WTC11 (cell line): ENCODE measurements at regions not wholly inside any gene's neighbourhood (a gene's known extent, or its start where the extent isn't known, plus 50 kb on each side); places are given as distances from the start of the nearest gene placed in this dataset.

Experiments used
- ESRRA ChIP-seq: sonication (generic); formaldehyde crosslinking; IDR thresholded peaks from 2 replicates; pipeline ENCODE4 v1.8.1; 2022; ENCODE audit warnings: mild to moderate bottlenecking, missing genetic modification reagents, borderline replicate concordance
- ETV6 ChIP-seq: sonication (generic); formaldehyde crosslinking; IDR thresholded peaks from 2 replicates; pipeline ENCODE4 v1.8.1; 2022; ENCODE audit warnings: mild to moderate bottlenecking, missing genetic modification reagents
- IRF2 ChIP-seq: sonication (generic); formaldehyde crosslinking; IDR thresholded peaks from 2 replicates; pipeline ENCODE4 v1.8.0; 2022; ENCODE audit warnings: low read depth, missing genetic modification reagents, borderline replicate concordance
- NR2C2 ChIP-seq: sonication (generic); formaldehyde crosslinking; IDR thresholded peaks from 2 replicates; pipeline ENCODE4 v1.8.0; 2022; ENCODE audit warnings: mild to moderate bottlenecking, missing genetic modification reagents
- ZNF232 ChIP-seq: sonication (generic); formaldehyde crosslinking; IDR thresholded peaks from 2 replicates; pipeline ENCODE4 v1.8.0; 2022; ENCODE audit warnings: mild to moderate bottlenecking, missing genetic modification reagents
- TF ChIP-seq, protein P1 (sequence below): fragments of 200-600 bp; IDR thresholded peaks from 2 replicates; pipeline ENCODE4 v1.8.0; 2022; ENCODE audit warnings: antibody characterized with exemption
- TF ChIP-seq, protein P2 (sequence below): sonication (generic); formaldehyde crosslinking; IDR thresholded peaks from 2 replicates; pipeline ENCODE4 v1.8.0; 2023; ENCODE audit warnings: missing genetic modification reagents
- TF ChIP-seq, protein P3 (sequence below): sonication (generic); formaldehyde crosslinking; IDR thresholded peaks from 2 replicates; pipeline ENCODE4 v1.8.0; 2022; ENCODE audit warnings: mild to moderate bottlenecking, missing genetic modification reagents
- TF ChIP-seq, protein P4 (sequence below): sonication (generic); formaldehyde crosslinking; IDR thresholded peaks from 2 replicates; pipeline ENCODE4 v1.8.0; 2022; ENCODE audit warnings: mild to moderate bottlenecking, missing genetic modification reagents
- TF ChIP-seq, protein P5 (sequence below): sonication (generic); formaldehyde crosslinking; IDR thresholded peaks from 2 replicates; pipeline ENCODE4 v1.8.1; 2023; ENCODE audit warnings: mild to moderate bottlenecking, missing genetic modification reagents, moderate library complexity

DNA sequence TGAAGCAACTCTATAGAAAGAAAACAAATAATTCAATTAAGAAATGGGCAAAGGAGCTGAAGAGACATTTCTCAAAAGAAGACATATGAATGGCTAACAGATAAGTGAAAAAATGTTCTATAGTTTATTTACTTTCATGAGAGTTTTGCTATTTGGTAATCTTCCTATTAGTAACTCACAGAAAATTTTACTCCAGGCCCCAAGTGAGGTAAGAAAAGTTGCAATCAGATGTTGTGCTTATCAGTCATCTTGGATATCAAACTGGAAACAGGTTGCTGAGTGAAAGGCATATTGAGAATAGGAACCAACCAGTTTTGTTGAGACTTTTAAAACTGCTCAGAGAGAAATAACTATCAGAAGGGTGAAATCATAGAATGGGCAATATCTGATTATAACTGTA, 1179.0 kb upstream of the ACVR2A start:
- TF ChIP-seq, protein P1, sequence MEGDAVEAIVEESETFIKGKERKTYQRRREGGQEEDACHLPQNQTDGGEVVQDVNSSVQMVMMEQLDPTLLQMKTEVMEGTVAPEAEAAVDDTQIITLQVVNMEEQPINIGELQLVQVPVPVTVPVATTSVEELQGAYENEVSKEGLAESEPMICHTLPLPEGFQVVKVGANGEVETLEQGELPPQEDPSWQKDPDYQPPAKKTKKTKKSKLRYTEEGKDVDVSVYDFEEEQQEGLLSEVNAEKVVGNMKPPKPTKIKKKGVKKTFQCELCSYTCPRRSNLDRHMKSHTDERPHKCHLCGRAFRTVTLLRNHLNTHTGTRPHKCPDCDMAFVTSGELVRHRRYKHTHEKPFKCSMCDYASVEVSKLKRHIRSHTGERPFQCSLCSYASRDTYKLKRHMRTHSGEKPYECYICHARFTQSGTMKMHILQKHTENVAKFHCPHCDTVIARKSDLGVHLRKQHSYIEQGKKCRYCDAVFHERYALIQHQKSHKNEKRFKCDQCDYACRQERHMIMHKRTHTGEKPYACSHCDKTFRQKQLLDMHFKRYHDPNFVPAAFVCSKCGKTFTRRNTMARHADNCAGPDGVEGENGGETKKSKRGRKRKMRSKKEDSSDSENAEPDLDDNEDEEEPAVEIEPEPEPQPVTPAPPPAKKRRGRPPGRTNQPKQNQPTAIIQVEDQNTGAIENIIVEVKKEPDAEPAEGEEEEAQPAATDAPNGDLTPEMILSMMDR = no peak
- TF ChIP-seq, protein P2, sequence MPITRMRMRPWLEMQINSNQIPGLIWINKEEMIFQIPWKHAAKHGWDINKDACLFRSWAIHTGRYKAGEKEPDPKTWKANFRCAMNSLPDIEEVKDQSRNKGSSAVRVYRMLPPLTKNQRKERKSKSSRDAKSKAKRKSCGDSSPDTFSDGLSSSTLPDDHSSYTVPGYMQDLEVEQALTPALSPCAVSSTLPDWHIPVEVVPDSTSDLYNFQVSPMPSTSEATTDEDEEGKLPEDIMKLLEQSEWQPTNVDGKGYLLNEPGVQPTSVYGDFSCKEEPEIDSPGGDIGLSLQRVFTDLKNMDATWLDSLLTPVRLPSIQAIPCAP (CRISPR knock-in tag) = no peak
- TF ChIP-seq ETV6 (CRISPR knock-in tag) (no peak), ZNF232 (no peak), IRF2 (no peak), ESRRA (no peak), NR2C2 (CRISPR knock-in tag) (no peak)
- TF ChIP-seq, protein P3, sequence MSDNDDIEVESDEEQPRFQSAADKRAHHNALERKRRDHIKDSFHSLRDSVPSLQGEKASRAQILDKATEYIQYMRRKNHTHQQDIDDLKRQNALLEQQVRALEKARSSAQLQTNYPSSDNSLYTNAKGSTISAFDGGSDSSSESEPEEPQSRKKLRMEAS (CRISPR knock-in tag) = no peak
- TF ChIP-seq, protein P4, sequence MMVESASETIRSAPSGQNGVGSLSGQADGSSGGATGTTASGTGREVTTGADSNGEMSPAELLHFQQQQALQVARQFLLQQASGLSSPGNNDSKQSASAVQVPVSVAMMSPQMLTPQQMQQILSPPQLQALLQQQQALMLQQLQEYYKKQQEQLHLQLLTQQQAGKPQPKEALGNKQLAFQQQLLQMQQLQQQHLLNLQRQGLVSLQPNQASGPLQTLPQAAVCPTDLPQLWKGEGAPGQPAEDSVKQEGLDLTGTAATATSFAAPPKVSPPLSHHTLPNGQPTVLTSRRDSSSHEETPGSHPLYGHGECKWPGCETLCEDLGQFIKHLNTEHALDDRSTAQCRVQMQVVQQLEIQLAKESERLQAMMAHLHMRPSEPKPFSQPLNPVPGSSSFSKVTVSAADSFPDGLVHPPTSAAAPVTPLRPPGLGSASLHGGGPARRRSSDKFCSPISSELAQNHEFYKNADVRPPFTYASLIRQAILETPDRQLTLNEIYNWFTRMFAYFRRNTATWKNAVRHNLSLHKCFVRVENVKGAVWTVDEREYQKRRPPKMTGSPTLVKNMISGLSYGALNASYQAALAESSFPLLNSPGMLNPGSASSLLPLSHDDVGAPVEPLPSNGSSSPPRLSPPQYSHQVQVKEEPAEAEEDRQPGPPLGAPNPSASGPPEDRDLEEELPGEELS = no peak
- TF ChIP-seq, protein P5, sequence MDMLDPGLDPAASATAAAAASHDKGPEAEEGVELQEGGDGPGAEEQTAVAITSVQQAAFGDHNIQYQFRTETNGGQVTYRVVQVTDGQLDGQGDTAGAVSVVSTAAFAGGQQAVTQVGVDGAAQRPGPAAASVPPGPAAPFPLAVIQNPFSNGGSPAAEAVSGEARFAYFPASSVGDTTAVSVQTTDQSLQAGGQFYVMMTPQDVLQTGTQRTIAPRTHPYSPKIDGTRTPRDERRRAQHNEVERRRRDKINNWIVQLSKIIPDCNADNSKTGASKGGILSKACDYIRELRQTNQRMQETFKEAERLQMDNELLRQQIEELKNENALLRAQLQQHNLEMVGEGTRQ (CRISPR knock-in tag) = no peak
